Ovary (tissue), 7 donors: ENCODE measurements at regions not wholly inside any gene's neighbourhood (a gene's known extent, or its start where the extent isn't known, plus 50 kb on each side); places are given as distances from the start of the nearest gene placed in this dataset.
A peak's percentile ranks its signal among the peaks of the same experiment; 100 is the strongest.

Experiments used
- DNase-seq, 5 donors: peaks; one replicate each; pipeline ENCODE4 v3.0.0-alpha.2; 2019 to 2020
- H3K27ac ChIP-seq, 2 donors: fragments of 200-600 bp; one replicate each; pipeline versions ENCODE4 v1.5.1 to v1.8.0; 2019 to 2022
- H3K27me3 ChIP-seq: fragments of 200-600 bp; one replicate; pipeline ENCODE4 v1.8.0; 2022
- H3K36me3 ChIP-seq: fragments of 200-600 bp; sonication (generic); one replicate; pipeline ENCODE4 v1.5.1; 2019
- H3K4me1 ChIP-seq: one replicate; pipeline ENCODE4 v1.8.1; 2013; ENCODE audit warnings: mild to moderate bottlenecking, moderate library complexity; ENCODE audit not compliant: insufficient read depth
- H3K4me3 ChIP-seq: fragments of 200-600 bp; sonication (generic); one replicate; pipeline ENCODE4 v1.5.1; 2017
- H3K9me3 ChIP-seq, 2 donors: fragments of 200-600 bp in 1 of 2; sonication (generic) in 1 of 2; one replicate each; pipeline versions ENCODE4 v1.5.1 to v1.8.1; 2013 to 2019; ENCODE audit warnings: mild to moderate bottlenecking in 1 of 2, moderate library complexity in 1 of 2
- CTCF ChIP-seq, 3 donors: fragments of 450-650 bp in 2 of 3; fragments of 200-600 bp in 1 of 3; IDR thresholded peaks; one replicate each; pipeline versions ENCODE4 v1.5.1 to v1.8.0; 2016 to 2022; ENCODE audit warnings: antibody characterized with exemption in 3 of 3, mild to moderate bottlenecking in 1 of 3
- EP300 ChIP-seq: sonication (generic); formaldehyde crosslinking; IDR thresholded peaks from one replicate; pipeline ENCODE4 v1.6.1; 2017; ENCODE audit warnings: antibody characterized with exemption
- POLR2A ChIP-seq: fragments of 450-650 bp; IDR thresholded peaks from one replicate; pipeline ENCODE4 v1.6.1; 2017; ENCODE audit warnings: antibody characterized with exemption, mild to moderate bottlenecking, moderate library complexity
- WGBS, 3 donors: extraction: QIAGEN DNeasy Blood & Tissue Kit in 1 of 3; methylation state at CpG; one replicate each; pipeline versions ENCODE4 v1.1.5 to v1.1.7; 2013 to 2017; 5-methylcytosine and 5-hydroxymethylcytosine counted together
- intact Hi-C, 4 donors: fragments of 100-400 bp; cut with DNase I; formaldehyde crosslinking; loops; one replicate each; pipeline versions ENCODE4 v1.11.0 to v1.15.1; 2022 to 2023
- donor health status: DM: no; HTN: no; CAD: no; lungs with moderate emphysema.
- donor health status: DM: no; HTN: no; CAD: no.
- donor health status: Bipolar disorder and iron deficiency.
- donor health status: DM: no; HTN: no; CAD: no.
- donor health status: DM: yes; HTN: yes; CAD: no.

- intact Hi-C loops: no loop called here
- Histone ChIP-seq H3K9me3 (no peaks in the 10 kb centered on the region), H3K4me3 (no peak overlapping the region), H3K36me3 (no peaks in the 10 kb centered on the region), H3K4me1 (peaks cover 1% of the 10 kb centered on the region), H3K27ac (peak overlapping the region in 1 of 2 donors; percentile 65), H3K27me3 (no peaks in the 10 kb centered on the region)
- TF ChIP-seq POLR2A (no peak), CTCF (IDR thresholded peaks at IDR 0.05) (no peak), EP300 (no peak)
- 82 to 96% (median 95%) methylated on average over 1 of the region's 1 CpG for WGBS, 3 donors
- DNase-seq: no peak
Measured at GRCh38 chr3:150063237-150063636, 92.5 kb upstream of the PFN2 start.

GRCh38 chr3:150062492-150062891, 91.8 kb upstream of the PFN2 start:
- H3K27ac ChIP-seq: peak overlapping the region; percentile 11 to 65
- peaks cover 1% of the 10 kb centered on the region for H3K4me1 ChIP-seq
- no peaks in the 10 kb centered on the region for H3K36me3 ChIP-seq
- DNase-seq: peak in 1 of 5 donors; percentile 25
- H3K9me3 ChIP-seq: no peaks in the 10 kb centered on the region
- intact Hi-C loops: no loop called here
- 3 to 7% (median 6%) methylated on average over 6 of the region's 6 CpGs for WGBS, 3 donors
- TF ChIP-seq CTCF (IDR thresholded peaks at IDR 0.05) (no peak), EP300 (no peak), POLR2A (no peak)
- H3K4me3 ChIP-seq: peak overlapping the region; percentile 15
- no peaks in the 10 kb centered on the region for H3K27me3 ChIP-seq

GRCh38 chr3:150061288-150062024, 90.8 kb upstream of the PFN2 start:
- H3K36me3 ChIP-seq: no peaks in the 10 kb centered on the region
- WGBS, 3 donors: 85 to 91% (median 89%) methylated on average over 4 of the region's 4 CpGs
- no peak for DNase-seq
- no peaks in the 10 kb centered on the region for H3K27me3 ChIP-seq
- no peaks in the 10 kb centered on the region for H3K9me3 ChIP-seq
- H3K4me1 ChIP-seq: peaks cover 1% of the 10 kb centered on the region
- H3K27ac ChIP-seq: peak overlapping the region in 1 of 2 donors; percentile 11
- TF ChIP-seq EP300 (no peak), CTCF (IDR thresholded peaks at IDR 0.05) (no peak), POLR2A (no peak)
- H3K4me3 ChIP-seq: no peak overlapping the region
- intact Hi-C loops: no loop called here

GRCh38 chr3:150059729-150060128, 89.0 kb upstream of the PFN2 start:
- WGBS, 3 donors: 88 to 92% (median 92%) methylated on average over 4 of the region's 4 CpGs
- intact Hi-C loops: no loop called here

More at GRCh38 chr3:150059729-150060128, 89.0 kb upstream of the PFN2 start:
- Histone ChIP-seq H3K27me3 (no peaks in the 10 kb centered on the region), H3K4me1 (peaks cover 1% of the 10 kb centered on the region), H3K36me3 (no peaks in the 10 kb centered on the region), H3K4me3 (no peak overlapping the region), H3K27ac (no peak overlapping the region), H3K9me3 (no peaks in the 10 kb centered on the region)
- no peak for DNase-seq
- no peak for TF ChIP-seq POLR2A
- TF ChIP-seq EP300: no peak
- TF ChIP-seq CTCF (IDR thresholded peaks at IDR 0.05): no peak
